Neutrophil (primary cell): ENCODE measurements at regions not wholly inside any gene's neighbourhood (a gene's known extent, or its start where the extent isn't known, plus 50 kb on each side); places are given as distances from the start of the nearest gene placed in this dataset.

Experiments
- H3K27ac ChIP-seq: fragments of 200-600 bp; sonication (generic); 2 replicates; pipeline ENCODE4 v1.5.1; 2016; ENCODE audit warnings: mild to moderate bottlenecking, moderate library complexity
- H3K27me3 ChIP-seq: fragments of 200-600 bp; sonication (generic); 2 replicates; pipeline ENCODE4 v1.6.0; 2016; ENCODE audit warnings: mild to moderate bottlenecking
- H3K36me3 ChIP-seq: fragments of 200-600 bp; sonication (generic); 2 replicates; pipeline ENCODE4 v1.5.1; 2017
- H3K4me1 ChIP-seq, 2 experiments: fragments of 200-600 bp in 1 of 2; sonication (generic) in 1 of 2; 1 replicate in 1 of 2; 2 replicates in 1 of 2; pipeline versions ENCODE4 v1.5.1 to v1.6.1; 2013 to 2016; ENCODE audit warnings: low read depth in 1 of 2, low read length in 1 of 2, mild to moderate bottlenecking in 1 of 2, moderate library complexity in 1 of 2; ENCODE audit not compliant: control insufficient read depth in 1 of 2, insufficient read depth in 1 of 2
- H3K4me3 ChIP-seq, 2 experiments: fragments of 200-600 bp in 1 of 2; sonication (generic) in 1 of 2; 1 replicate in 1 of 2; 2 replicates in 1 of 2; pipeline ENCODE4 v1.5.1; 2013 to 2016; ENCODE audit warnings: low read depth in 1 of 2, low read length in 1 of 2, mild to moderate bottlenecking in 1 of 2, moderate library complexity in 1 of 2
- H3K9me3 ChIP-seq: fragments of 200-600 bp; sonication (generic); 2 replicates; pipeline ENCODE4 v1.5.1; 2016
- CTCF ChIP-seq: fragments of 200-600 bp; sonication (generic); IDR thresholded peaks from 2 replicates; pipeline ENCODE4 v1.5.1; 2016; ENCODE audit warnings: antibody characterized with exemption

DNA sequence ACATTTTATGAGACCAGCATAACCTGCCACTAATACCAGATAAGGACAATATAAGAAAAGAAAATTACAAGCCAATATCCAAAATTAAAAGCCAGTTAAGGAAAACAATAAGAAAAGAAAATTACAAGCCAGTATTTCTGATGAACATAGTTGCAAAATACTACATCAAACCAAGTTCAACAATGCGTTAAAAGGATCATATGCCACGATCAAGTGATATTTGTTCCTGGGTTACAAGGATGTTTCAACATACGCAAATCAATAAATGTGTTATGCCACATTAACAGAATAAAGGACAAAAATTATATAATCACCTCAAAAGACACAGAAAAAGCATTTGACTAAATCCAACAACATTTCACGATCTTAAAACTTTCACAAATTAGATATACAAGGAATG, 431.9 kb downstream of the ELAVL2 start:
- H3K4me1 ChIP-seq: no peaks in the 10 kb centered on the region
- H3K27me3 ChIP-seq: no peaks in the 10 kb centered on the region
- no peak overlapping the region for H3K4me3 ChIP-seq
- no peaks in the 10 kb centered on the region for H3K9me3 ChIP-seq
- no peak overlapping the region for H3K27ac ChIP-seq
- no peaks in the 10 kb centered on the region for H3K36me3 ChIP-seq
- no peak for TF ChIP-seq CTCF

GRCh38 chr9:23408874-23409273, 417.2 kb downstream of the ELAVL2 start:
- no peak overlapping the region for H3K4me3 ChIP-seq
- H3K27me3 ChIP-seq: no peaks in the 10 kb centered on the region
- H3K4me1 ChIP-seq: no peaks in the 10 kb centered on the region
- no peak for TF ChIP-seq CTCF
- no peaks in the 10 kb centered on the region for H3K36me3 ChIP-seq
- no peaks in the 10 kb centered on the region for H3K9me3 ChIP-seq
- H3K27ac ChIP-seq: no peak overlapping the region

DNA sequence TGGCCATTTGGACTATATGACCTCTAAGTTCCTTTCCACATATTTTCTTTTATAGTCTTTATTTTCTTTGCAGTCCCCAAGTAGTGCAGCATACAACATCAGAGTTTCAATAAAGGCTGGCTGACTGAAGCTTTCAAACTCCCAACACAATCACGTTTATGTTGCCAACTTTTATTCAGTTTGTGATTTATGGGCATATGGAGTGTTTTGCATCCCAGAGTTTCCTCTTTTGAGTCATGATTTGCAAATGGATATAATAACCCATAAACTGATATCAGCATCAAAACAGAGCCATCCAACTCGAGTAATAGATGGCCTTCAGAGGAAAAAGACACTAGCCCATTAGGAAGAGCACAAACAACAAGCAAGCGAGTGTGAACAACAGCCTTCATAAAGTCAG, 414.0 kb downstream of the ELAVL2 start:
- Histone ChIP-seq H3K27ac (no peak overlapping the region), H3K4me1 (no peaks in the 10 kb centered on the region), H3K27me3 (no peaks in the 10 kb centered on the region), H3K9me3 (no peaks in the 10 kb centered on the region), H3K4me3 (no peak overlapping the region), H3K36me3 (no peaks in the 10 kb centered on the region)
- TF ChIP-seq CTCF: no peak

GRCh38 chr9:23412458-23412857, 413.6 kb downstream of the ELAVL2 start:
- Histone ChIP-seq H3K4me1 (no peaks in the 10 kb centered on the region), H3K36me3 (no peaks in the 10 kb centered on the region), H3K27me3 (no peaks in the 10 kb centered on the region), H3K27ac (no peak overlapping the region), H3K4me3 (no peak overlapping the region), H3K9me3 (no peaks in the 10 kb centered on the region)
- no peak for TF ChIP-seq CTCF

DNA sequence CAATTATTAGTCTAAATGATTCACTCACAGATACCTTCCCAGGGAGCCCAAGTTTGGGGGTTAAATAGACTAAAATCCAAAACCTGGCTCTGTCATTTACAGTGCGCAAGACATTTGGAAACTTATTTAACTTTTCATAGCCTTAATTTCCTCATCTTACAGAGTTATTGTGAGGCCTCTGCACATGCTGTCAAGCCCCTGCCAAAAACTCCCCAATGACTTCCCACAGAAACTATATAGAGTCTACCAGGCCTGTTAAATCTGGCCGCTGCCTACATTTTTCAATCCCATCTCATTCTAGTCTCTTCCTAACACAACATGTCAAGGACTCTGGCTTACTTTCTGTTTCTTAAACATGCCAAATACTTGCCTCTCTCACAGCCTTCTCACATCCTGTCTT, 412.5 kb downstream of the ELAVL2 start:
- H3K9me3 ChIP-seq: no peaks in the 10 kb centered on the region
- no peaks in the 10 kb centered on the region for H3K4me1 ChIP-seq
- H3K27ac ChIP-seq: no peak overlapping the region
- no peak for TF ChIP-seq CTCF
- no peak overlapping the region for H3K4me3 ChIP-seq
- H3K36me3 ChIP-seq: no peaks in the 10 kb centered on the region
- H3K27me3 ChIP-seq: no peaks in the 10 kb centered on the region

- H3K27ac ChIP-seq: no peak overlapping the region
- no peaks in the 10 kb centered on the region for H3K36me3 ChIP-seq
- H3K9me3 ChIP-seq: no peaks in the 10 kb centered on the region
- no peaks in the 10 kb centered on the region for H3K27me3 ChIP-seq
- no peaks in the 10 kb centered on the region for H3K4me1 ChIP-seq
- no peak overlapping the region for H3K4me3 ChIP-seq
- TF ChIP-seq CTCF: no peak
Measured at GRCh38 chr9:23423999-23424398, 402.0 kb downstream of the ELAVL2 start.
